AG09319 (cell line): ENCODE measurements at regions not wholly inside any gene's neighbourhood (a gene's known extent, or its start where the extent isn't known, plus 50 kb on each side); places are given as distances from the start of the nearest gene placed in this dataset.

Experiments
- DNase-seq: peaks from one replicate; pipeline ENCODE4 v3.0.0-alpha.2; 2010; ENCODE audit warnings: low read depth; ENCODE audit errors: extremely low read depth
- TF ChIP-seq, protein P1 (sequence below): IDR thresholded peaks from 2 replicates; pipeline ENCODE4 v1.5.1; 2011; ENCODE audit warnings: low read depth, mild to moderate bottlenecking, inconsistent platforms, low read length, moderate library complexity

DNA sequence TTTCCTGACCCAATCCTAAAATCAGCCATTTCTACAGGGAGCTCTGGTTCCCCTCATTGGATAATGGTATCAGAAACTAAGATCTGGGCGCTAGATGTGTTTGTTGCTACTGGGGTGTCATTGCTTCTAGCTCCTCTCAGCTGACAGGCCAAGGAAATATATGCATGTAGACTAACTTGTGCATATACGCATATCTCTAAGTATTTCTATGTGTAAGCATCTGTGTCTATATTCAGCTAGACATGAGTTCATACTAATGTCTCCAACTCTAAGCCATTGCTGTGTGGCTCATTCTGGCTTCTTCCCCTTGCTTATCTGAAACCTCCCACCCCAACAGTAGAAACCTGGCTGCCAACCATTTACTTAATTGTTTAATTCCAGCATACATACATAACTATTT, 130.3 kb upstream of the MAGI3 start:
- DNase-seq, result no peak
- TF ChIP-seq, protein P1, sequence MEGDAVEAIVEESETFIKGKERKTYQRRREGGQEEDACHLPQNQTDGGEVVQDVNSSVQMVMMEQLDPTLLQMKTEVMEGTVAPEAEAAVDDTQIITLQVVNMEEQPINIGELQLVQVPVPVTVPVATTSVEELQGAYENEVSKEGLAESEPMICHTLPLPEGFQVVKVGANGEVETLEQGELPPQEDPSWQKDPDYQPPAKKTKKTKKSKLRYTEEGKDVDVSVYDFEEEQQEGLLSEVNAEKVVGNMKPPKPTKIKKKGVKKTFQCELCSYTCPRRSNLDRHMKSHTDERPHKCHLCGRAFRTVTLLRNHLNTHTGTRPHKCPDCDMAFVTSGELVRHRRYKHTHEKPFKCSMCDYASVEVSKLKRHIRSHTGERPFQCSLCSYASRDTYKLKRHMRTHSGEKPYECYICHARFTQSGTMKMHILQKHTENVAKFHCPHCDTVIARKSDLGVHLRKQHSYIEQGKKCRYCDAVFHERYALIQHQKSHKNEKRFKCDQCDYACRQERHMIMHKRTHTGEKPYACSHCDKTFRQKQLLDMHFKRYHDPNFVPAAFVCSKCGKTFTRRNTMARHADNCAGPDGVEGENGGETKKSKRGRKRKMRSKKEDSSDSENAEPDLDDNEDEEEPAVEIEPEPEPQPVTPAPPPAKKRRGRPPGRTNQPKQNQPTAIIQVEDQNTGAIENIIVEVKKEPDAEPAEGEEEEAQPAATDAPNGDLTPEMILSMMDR, result no peak

DNA sequence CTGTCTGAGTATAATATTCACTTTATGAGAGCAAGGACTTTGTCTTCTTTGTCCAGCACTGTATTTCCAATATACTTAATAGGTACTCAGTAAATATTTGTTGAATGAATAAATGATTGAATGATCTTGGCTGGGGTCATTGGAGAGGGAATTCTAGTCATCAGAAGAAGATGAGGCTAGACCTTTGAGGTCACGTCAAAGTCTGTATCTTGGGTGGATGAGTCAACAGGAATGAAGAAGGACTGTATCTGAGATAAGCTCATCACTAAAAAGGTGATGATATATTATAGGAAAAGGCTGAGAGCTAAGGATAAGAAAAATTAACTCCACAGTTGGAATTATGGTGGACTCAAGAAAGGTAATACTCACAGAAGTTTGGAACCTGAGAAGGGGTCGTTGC, 125.1 kb upstream of the MAGI3 start:
- TF ChIP-seq, protein P1, result no peak
- no peak for DNase-seq

DNA sequence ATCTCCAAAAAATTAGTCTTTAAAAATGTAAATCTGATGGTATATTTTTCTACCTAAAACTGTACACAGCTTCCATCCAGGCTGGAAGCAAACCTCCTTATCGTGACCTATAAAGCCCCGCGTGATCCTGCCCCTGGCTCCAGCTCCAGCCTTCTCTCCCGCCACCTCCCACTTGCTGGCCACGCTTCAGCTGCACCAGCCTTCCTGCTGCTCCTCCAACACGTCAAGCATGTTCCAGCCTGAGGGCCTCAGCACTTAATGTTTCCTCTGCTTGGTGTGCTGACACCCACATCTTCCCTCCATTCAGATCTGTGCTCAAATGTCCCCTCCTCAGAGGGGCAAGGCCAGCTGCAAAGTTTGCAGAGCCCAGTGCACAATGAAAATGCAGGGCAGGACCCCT, 123.5 kb upstream of the MAGI3 start:
- TF ChIP-seq, protein P1, result no peak
- no peak for DNase-seq

DNA sequence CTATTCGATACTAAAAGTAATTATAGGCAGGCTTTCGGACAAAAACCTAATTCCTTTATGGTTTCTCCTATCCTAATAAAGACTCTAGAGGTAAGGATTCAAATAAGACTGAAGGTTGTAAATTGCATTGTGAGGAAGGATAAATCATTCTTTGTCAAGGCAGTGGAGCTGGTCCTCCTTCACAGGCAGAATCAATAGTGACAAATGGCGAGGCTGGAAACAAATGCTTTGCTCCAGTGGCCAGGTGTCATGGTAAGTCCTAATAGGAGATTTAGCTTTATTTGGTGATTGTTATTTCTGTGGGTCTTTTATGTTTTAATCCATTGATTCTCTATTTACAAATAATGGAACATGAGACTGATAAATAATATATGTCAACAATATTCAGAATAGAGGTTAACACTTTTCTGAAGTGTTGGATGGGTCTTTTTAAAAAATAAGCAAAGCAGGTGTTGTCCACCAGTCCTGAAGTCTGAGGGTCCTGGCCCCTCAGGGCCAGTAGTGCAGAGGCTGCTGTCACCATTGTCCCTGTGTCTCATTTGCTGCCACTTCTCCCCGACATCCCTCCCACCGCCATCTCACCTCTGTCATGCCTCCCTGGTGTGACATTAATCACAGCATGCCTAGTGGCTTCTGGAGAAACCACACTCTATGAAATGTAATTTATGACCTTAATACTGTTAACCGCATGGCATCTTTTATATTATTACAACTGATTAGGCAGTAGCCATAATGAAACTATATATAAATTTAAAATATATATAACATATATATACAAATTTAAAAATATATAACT, 120.9 kb upstream of the MAGI3 start:
- TF ChIP-seq, protein P1, result no peak
- DNase-seq, result no peak

DNA sequence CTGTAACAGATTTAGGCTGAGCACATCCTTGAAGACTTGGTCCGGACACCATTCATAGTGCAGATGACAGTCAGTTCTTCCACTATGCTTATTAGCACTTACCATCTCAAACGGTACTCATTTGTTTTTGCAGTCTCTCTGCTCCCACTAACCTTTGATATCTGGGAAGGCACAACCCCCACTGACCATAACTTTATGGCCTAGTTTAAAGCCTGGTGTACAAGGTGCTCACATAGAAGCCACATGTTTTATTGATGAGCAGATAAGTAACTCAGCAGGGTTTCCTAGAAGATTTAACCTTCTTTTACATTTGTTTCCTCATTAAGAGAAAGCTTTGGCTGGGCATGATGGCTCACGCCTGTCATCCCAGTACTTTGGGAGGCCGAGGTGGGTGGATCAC, 119.3 kb upstream of the MAGI3 start:
- no peak for DNase-seq
- TF ChIP-seq, protein P1, result no peak

DNA sequence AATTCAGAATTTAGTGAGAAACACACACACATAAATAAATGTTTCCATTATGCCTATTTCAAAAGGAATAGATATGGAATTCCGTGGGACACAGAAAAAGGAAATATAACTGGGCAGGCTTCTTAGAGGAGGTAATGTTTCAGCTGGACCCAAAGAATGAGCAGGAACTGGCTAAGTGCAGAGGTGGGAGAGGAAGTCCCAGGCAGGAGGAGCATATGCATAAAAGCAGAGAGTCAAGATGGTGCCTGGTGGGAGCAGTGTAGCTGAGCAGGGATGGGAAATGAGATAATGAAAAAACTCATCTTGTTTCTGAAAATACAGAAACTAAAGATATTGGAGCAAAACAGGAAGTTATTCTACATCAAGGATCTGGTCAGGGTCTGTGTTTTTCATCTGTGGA, 115.2 kb upstream of the MAGI3 start:
- TF ChIP-seq, protein P1, result no peak
- no peak for DNase-seq

DNA sequence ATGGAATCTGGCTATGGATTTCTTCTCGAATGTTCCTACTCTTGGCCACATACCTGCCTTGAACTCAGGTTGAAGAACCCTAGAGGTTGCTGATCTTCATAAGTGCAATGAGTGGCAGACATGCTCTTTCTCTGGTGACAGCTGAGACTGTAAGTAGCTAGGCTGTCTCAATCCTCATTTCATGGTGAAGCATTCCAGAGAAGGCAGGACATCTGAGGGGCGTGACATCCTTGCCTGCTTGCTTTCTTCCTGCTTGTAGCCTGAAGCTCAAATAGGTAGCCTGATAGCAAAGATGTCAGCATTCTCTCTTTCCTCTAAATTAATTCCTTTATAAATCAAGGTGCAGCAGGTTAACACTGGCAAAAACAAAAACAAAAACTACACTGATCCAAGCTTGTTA, 114.6 kb upstream of the MAGI3 start:
- TF ChIP-seq, protein P1, result no peak
- DNase-seq, result no peak
